PC-9 (cell line): ENCODE measurements at regions not wholly inside any gene's neighbourhood (a gene's known extent, or its start where the extent isn't known, plus 50 kb on each side); places are given as distances from the start of the nearest gene placed in this dataset.

Source experiments
- CTCF ChIP-seq: fragments of 200-600 bp; sonication (generic); conservative IDR thresholded peaks from 2 replicates; pipeline ENCODE4 v1.6.1; 2017; ENCODE audit warnings: mixed run types, antibody characterized with exemption, mild to moderate bottlenecking, moderate library complexity
- EZH2 ChIP-seq: fragments of 200-600 bp; sonication (generic); IDR thresholded peaks from 2 replicates; pipeline ENCODE4 v1.8.0; 2017; ENCODE audit warnings: antibody characterized with exemption, low read depth

GRCh38 chr21:15240848-15241247 lies 176.0 kb upstream of the NRIP1 start:
- no peak for TF ChIP-seq CTCF
- no peak for TF ChIP-seq EZH2
